GM21423 (cell line): ENCODE measurements at regions not wholly inside any gene's neighbourhood (a gene's known extent, or its start where the extent isn't known, plus 50 kb on each side); places are given as distances from the start of the nearest gene placed in this dataset.
"Not testable (repeated sequence)": the region's sequence is repeated elsewhere in the genome, so short reads cannot be mapped to it uniquely, and the experiment has no call there.

Source experiments
- ATAC-seq: cut with Tn5 transposase; IDR thresholded peaks from one replicate; pipeline ENCODE4 v1.9.1; 2021; ENCODE audit warnings: mild to moderate bottlenecking, moderate library complexity; ENCODE audit not compliant: unreplicated experiment

- no peak for ATAC-seq
Measured at GRCh38 chr4:38330321-38330720, 333.7 kb upstream of the KLF3 start.

GRCh38 chr4:38330936-38331335, 333.1 kb upstream of the KLF3 start:
- no peak for ATAC-seq

GRCh38 chr4:38332699-38333098, 331.3 kb upstream of the KLF3 start:
- ATAC-seq = no peak

DNA sequence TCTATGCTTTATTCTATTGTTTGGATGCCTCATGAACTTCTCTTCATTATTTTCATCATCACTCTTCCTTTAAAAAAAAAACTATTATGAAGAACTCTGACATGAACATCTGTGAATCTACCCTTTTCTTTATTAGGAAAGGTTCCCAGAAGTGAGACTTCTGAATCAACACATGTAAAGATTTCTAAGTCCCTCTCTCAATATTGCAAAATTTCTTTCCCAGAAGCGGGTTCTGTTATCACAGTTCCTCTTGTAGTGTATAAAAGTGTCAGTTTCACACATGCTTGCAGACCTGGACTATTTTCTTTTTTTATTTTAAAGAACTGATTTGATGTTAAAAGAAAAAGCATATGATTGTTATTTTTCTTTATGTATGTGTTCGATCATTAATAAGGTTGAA, 330.8 kb upstream of the KLF3 start:
- no peak for ATAC-seq

- no peak for ATAC-seq
Measured at GRCh38 chr4:38334791-38335190, 329.2 kb upstream of the KLF3 start.

- not testable (repeated sequence) for ATAC-seq
Measured at GRCh38 chr4:38338939-38339338, 325.1 kb upstream of the KLF3 start.

- no peak for ATAC-seq
Measured at GRCh38 chr4:38343608-38344007, 320.4 kb upstream of the KLF3 start.

- no peak for ATAC-seq
Measured at GRCh38 chr4:38344929-38345328, 319.1 kb upstream of the KLF3 start.

- no peak for ATAC-seq
Measured at GRCh38 chr4:38347251-38347650, 316.7 kb upstream of the KLF3 start.

DNA sequence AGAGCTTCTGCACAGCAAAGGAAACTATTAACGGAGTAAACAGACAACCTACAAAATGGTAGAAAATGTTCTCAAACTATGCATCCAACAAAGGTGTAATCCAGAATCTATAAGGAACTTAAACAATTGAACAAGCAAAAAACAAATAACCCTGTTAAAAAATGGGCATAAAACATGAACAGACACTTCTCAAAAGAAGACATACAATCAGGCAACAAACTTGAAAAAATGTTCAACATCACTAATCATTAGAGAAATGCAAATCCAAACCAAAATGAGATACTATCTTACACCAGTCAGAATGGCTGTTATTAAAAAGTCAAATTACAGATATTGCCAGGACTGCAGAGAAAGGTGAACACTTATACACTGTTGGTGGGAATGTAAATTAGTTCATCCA, 309.6 kb upstream of the KLF3 start:
- ATAC-seq = no peak

GRCh38 chr4:38354872-38355271, 309.1 kb upstream of the KLF3 start:
- ATAC-seq = no peak

- no peak for ATAC-seq
Measured at GRCh38 chr4:38356686-38357085, 307.3 kb upstream of the KLF3 start.

GRCh38 chr4:38357546-38357945, 306.5 kb upstream of the KLF3 start:
- no peak for ATAC-seq

DNA sequence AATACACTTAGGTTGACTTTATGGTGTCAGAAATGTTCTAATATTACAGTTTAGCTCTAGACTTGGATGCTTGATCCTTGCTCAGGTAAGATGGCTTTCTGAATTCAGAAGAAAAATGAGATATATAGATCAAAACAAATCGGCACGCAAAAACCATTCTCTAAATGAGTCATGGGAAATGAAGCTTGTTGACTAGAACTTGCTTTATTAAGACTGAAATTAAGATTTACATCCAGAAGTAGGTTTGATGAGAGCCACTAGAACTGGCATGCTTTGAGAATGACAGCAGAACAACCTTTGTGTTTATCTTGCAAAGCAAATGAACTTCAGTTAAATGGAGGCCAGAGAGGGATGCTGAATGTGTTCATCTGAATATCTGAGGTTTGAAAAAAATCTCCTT, 304.9 kb upstream of the KLF3 start:
- no peak for ATAC-seq

- no peak for ATAC-seq
Measured at GRCh38 chr4:38360201-38360600, 303.8 kb upstream of the KLF3 start.

DNA sequence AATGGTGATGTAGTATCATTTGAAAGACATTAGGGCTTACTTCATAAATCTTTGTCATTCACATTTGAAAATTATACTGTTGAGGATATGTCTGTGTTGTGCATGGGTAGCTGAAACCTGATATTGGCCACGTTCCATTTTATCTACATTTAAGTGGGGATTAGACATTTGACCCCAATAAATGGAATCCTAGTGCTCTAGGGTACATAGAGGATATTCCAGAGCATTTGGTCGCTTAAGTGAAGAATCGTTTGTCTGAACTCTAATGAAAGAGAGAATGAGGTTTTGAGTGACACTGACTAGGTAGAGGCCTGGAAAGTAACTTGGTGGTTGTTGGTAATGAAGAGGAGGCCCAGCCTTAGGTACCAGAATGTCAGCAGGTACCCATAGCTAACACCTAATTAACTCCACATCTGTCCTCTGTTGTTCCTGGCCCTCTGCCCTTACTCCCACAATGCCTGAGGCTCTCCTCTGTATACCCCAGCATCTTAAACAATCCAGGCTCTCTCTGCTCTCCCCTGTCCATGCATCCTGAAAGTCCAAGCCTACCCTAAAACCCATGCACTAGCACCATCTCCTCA, 299.5 kb upstream of the KLF3 start:
- no peak for ATAC-seq

- no peak for ATAC-seq
Measured at GRCh38 chr4:38365261-38365660, 298.7 kb upstream of the KLF3 start.

DNA sequence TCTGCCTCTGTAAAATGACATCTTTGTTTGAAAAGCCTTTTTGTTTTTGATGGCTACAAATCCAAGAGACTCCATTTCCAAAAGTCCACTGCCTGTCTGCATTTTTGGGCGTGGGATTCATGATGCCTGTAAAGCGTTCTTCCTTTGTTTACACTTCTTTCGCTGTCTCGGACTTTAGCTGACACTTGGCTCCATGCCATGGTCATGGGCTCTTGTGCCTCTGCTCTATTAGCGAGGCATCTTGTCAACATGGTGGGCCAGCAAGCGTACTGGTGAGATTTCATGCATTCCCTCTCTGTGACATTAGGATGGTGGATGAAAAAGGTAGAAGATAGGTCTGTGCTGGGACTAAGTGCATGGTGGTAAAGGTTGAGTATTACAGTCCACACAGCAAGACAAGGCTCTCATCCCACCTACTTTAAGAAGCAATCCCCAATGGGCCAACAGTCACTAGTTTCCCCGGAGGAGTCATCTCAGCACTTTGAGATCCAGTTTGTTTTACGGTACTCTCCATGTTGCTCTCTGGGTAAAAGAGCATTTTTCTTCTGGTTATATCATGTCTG, 298.2 kb upstream of the KLF3 start:
- no peak for ATAC-seq

- ATAC-seq = no peak
Measured at GRCh38 chr4:38366456-38366855, 297.5 kb upstream of the KLF3 start.

DNA sequence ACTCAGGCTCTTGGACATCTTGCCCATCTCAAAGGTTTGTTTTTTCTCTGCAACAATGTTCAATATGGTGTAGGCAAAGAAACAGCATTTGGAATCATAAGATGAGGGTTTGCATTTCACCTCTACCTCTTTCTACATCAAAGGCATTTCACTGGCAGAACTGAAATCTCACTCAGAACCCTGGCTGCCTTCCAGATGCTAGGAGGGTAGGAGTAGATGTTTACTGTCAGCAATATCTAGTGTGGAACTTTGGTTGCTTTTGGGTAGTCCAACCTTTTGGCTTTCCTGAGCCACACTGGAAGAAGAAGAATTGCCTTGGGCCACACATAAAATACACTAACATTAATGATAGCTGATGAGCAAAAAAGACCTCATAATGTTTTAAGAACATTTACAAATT, 297.0 kb upstream of the KLF3 start:
- no peak for ATAC-seq

- no peak for ATAC-seq
Measured at GRCh38 chr4:38367642-38368174, 296.3 kb upstream of the KLF3 start.

GRCh38 chr4:38368613-38369012, 295.4 kb upstream of the KLF3 start:
- no peak for ATAC-seq

- ATAC-seq = no peak
Measured at GRCh38 chr4:38371391-38371851, 292.6 kb upstream of the KLF3 start.
